ENCODE measurements at regions not wholly inside any gene's neighbourhood (a gene's known extent, or its start where the extent isn't known, plus 50 kb on each side); places are given as distances from the start of the nearest gene placed in this dataset.

GRCh38 chr6:164022632-164023031 is 608.1 kb downstream of the QKI start:
- TF ChIP-seq REST (IDR thresholded peaks at IDR 0.05; ENCODE audit: insufficient read depth in 1 of 2, low read depth in 2 of 2, low read length in 2 of 2) (no peak), SIN3A (IDR thresholded peaks at IDR 0.05; ENCODE audit: borderline replicate concordance, insufficient read depth, low read length) (no peak), TAF1 (IDR thresholded peaks at IDR 0.05; ENCODE audit: borderline replicate concordance, insufficient read depth, low read length) (no peak), FOXP2 (optimal IDR thresholded peaks at IDR 0.05; ENCODE audit: borderline replicate concordance, extremely low read depth, extremely low read length, insufficient read depth) (no peak), POLR2AphosphoS5 (IDR thresholded peaks at IDR 0.05; ENCODE audit: low read depth, low read length) (no peak)

GRCh38 chr6:164021589-164022250 is 607.2 kb downstream of the QKI start:
- TF ChIP-seq REST (IDR thresholded peaks at IDR 0.05; ENCODE audit: insufficient read depth in 1 of 2, low read depth in 2 of 2, low read length in 2 of 2) (no peak), TAF1 (IDR thresholded peaks at IDR 0.05; ENCODE audit: borderline replicate concordance, insufficient read depth, low read length) (no peak), POLR2AphosphoS5 (IDR thresholded peaks at IDR 0.05; ENCODE audit: low read depth, low read length) (no peak), SIN3A (IDR thresholded peaks at IDR 0.05; ENCODE audit: borderline replicate concordance, insufficient read depth, low read length) (no peak), FOXP2 (optimal IDR thresholded peaks at IDR 0.05; ENCODE audit: borderline replicate concordance, extremely low read depth, extremely low read length, insufficient read depth) (no peak)

GRCh38 chr6:164020142-164020541 is 605.6 kb downstream of the QKI start:
- TF ChIP-seq SIN3A (IDR thresholded peaks at IDR 0.05; ENCODE audit: borderline replicate concordance, insufficient read depth, low read length), result no peak
- TF ChIP-seq TAF1 (IDR thresholded peaks at IDR 0.05; ENCODE audit: borderline replicate concordance, insufficient read depth, low read length), result no peak

- TF ChIP-seq SIN3A (IDR thresholded peaks at IDR 0.05; ENCODE audit: borderline replicate concordance, insufficient read depth, low read length) (no peak), REST (IDR thresholded peaks at IDR 0.05; ENCODE audit: insufficient read depth in 1 of 2, low read depth in 2 of 2, low read length in 2 of 2) (no peak), FOXP2 (optimal IDR thresholded peaks at IDR 0.05; ENCODE audit: borderline replicate concordance, extremely low read depth, extremely low read length, insufficient read depth) (no peak), POLR2AphosphoS5 (IDR thresholded peaks at IDR 0.05; ENCODE audit: low read depth, low read length) (no peak), TAF1 (IDR thresholded peaks at IDR 0.05; ENCODE audit: borderline replicate concordance, insufficient read depth, low read length) (no peak)
Observed at GRCh38 chr6:164018133-164018532, 603.6 kb downstream of the QKI start.

- TF ChIP-seq TAF1 (IDR thresholded peaks at IDR 0.05; ENCODE audit: borderline replicate concordance, insufficient read depth, low read length), result no peak
- no peak for TF ChIP-seq FOXP2 (optimal IDR thresholded peaks at IDR 0.05; ENCODE audit: borderline replicate concordance, extremely low read depth, extremely low read length, insufficient read depth)
- TF ChIP-seq SIN3A (IDR thresholded peaks at IDR 0.05; ENCODE audit: borderline replicate concordance, insufficient read depth, low read length), result no peak
- no peak for TF ChIP-seq REST (IDR thresholded peaks at IDR 0.05; ENCODE audit: insufficient read depth in 1 of 2, low read depth in 2 of 2, low read length in 2 of 2)
- no peak for TF ChIP-seq POLR2AphosphoS5 (IDR thresholded peaks at IDR 0.05; ENCODE audit: low read depth, low read length)
Observed at GRCh38 chr6:164016056-164016455, 601.5 kb downstream of the QKI start.
